ENCODE measurements at regions not wholly inside any gene's neighbourhood (a gene's known extent, or its start where the extent isn't known, plus 50 kb on each side); places are given as distances from the start of the nearest gene placed in this dataset.

DNA sequence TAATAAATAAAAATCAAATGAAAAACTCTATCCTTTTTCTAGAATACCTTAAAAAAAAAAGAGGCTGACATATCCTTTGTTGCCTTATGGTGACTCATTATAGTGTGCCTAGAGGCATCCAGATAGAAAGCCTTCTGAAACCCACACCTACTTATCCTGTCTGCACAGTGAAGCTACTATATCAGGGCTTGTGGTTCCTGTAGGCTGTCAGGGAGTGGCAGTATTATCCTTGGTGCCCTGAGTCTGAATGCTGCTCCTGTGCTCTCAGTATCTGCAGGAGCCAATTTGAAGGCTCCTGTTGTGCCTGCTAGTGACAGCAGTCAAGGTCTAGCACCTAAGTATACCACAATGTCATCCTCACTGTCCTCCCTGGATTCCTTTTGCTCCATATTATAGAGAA, 168.4 kb upstream of the AVPR1A start:
- H3K4me1 Mint-ChIP-seq (ENCODE audit: low read depth), result peaks cover 14% of the 10 kb centered on the region
- no peak overlapping the region for H3K4me3 Mint-ChIP-seq (ENCODE audit: unreplicated experiment)
- H3K9me3 Mint-ChIP-seq (ENCODE audit: low read depth), result no peaks in the 10 kb centered on the region
- H3K36me3 Mint-ChIP-seq (ENCODE audit: low read depth), result no peaks in the 10 kb centered on the region
- peaks cover 7% of the 10 kb centered on the region for H3K27me3 Mint-ChIP-seq (ENCODE audit: low read depth)
- TF ChIP-seq CTCF (IDR thresholded peaks at IDR 0.05), result peak; percentile 46
- no peak overlapping the region for H3K27ac Mint-ChIP-seq (ENCODE audit: unreplicated experiment)
- DNase-seq (ENCODE audit: low spot score), result no peak

- peaks cover 4% of the 10 kb centered on the region for H3K27me3 Mint-ChIP-seq (ENCODE audit: low read depth)
- peaks cover 14% of the 10 kb centered on the region for H3K4me1 Mint-ChIP-seq (ENCODE audit: low read depth)
- H3K9me3 Mint-ChIP-seq (ENCODE audit: low read depth), result no peaks in the 10 kb centered on the region
- H3K36me3 Mint-ChIP-seq (ENCODE audit: low read depth), result no peaks in the 10 kb centered on the region
- H3K4me3 Mint-ChIP-seq (ENCODE audit: unreplicated experiment), result no peak overlapping the region
- no peak for DNase-seq (ENCODE audit: low spot score)
- H3K27ac Mint-ChIP-seq (ENCODE audit: unreplicated experiment), result no peak overlapping the region
- no peak for TF ChIP-seq CTCF (IDR thresholded peaks at IDR 0.05)
These were observed 167.9 kb upstream of the AVPR1A start for GRCh38 chr12:63318933-63319332.

GRCh38 chr12:63318313-63318712, 167.3 kb upstream of the AVPR1A start:
- TF ChIP-seq CTCF (IDR thresholded peaks at IDR 0.05), result no peak
- no peak for DNase-seq (ENCODE audit: low spot score)
- Mint-ChIP-seq H3K27ac (ENCODE audit: unreplicated experiment) (no peak overlapping the region), H3K36me3 (ENCODE audit: low read depth) (no peaks in the 10 kb centered on the region), H3K4me1 (ENCODE audit: low read depth) (peaks cover 14% of the 10 kb centered on the region), H3K27me3 (ENCODE audit: low read depth) (peaks cover 2% of the 10 kb centered on the region), H3K4me3 (ENCODE audit: unreplicated experiment) (no peak overlapping the region), H3K9me3 (ENCODE audit: low read depth) (no peaks in the 10 kb centered on the region)

DNA sequence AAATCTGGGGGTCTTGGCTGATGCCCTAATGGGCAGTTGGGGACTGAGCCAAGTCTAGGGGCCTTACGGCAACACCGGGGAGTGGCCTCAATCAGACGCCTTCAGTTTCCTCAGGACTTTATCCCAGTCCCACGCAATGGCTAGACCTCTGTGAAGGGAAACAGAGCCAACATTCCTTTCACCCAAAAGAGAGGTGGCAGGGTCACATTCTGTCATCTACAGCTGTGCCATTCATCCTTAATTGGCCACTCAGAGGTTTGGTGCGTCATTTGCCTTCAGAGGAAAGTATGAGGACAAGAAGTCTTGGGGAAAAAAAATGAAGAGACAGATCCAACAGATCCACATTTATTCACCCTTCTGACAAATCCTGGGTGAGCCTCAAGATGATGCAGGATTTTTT, 166.9 kb upstream of the AVPR1A start:
- H3K4me3 Mint-ChIP-seq (ENCODE audit: unreplicated experiment), result no peak overlapping the region
- no peak for TF ChIP-seq CTCF (IDR thresholded peaks at IDR 0.05)
- H3K4me1 Mint-ChIP-seq (ENCODE audit: low read depth), result peaks cover 14% of the 10 kb centered on the region
- H3K9me3 Mint-ChIP-seq (ENCODE audit: low read depth), result no peaks in the 10 kb centered on the region
- H3K27me3 Mint-ChIP-seq (ENCODE audit: low read depth), result peaks cover 2% of the 10 kb centered on the region
- no peak overlapping the region for H3K27ac Mint-ChIP-seq (ENCODE audit: unreplicated experiment)
- DNase-seq (ENCODE audit: low spot score), result no peak
- no peaks in the 10 kb centered on the region for H3K36me3 Mint-ChIP-seq (ENCODE audit: low read depth)

GRCh38 chr12:63317286-63317846, 166.4 kb upstream of the AVPR1A start:
- Mint-ChIP-seq H3K36me3 (ENCODE audit: low read depth) (no peaks in the 10 kb centered on the region), H3K4me1 (ENCODE audit: low read depth) (peaks cover 14% of the 10 kb centered on the region), H3K4me3 (ENCODE audit: unreplicated experiment) (no peak overlapping the region), H3K9me3 (ENCODE audit: low read depth) (no peaks in the 10 kb centered on the region), H3K27ac (ENCODE audit: unreplicated experiment) (no peak overlapping the region), H3K27me3 (ENCODE audit: low read depth) (peaks cover 2% of the 10 kb centered on the region)
- TF ChIP-seq CTCF (IDR thresholded peaks at IDR 0.05), result no peak
- no peak for DNase-seq (ENCODE audit: low spot score)
